Vagina (tissue), 2 donors: ENCODE measurements at regions not wholly inside any gene's neighbourhood (a gene's known extent, or its start where the extent isn't known, plus 50 kb on each side); places are given as distances from the start of the nearest gene placed in this dataset.

Source experiments
- POLR2A ChIP-seq, 2 donors: fragments of 450-650 bp; IDR thresholded peaks; one replicate each; pipeline ENCODE4 v1.6.1; 2017; ENCODE audit warnings: antibody characterized with exemption in 2 of 2, mild to moderate bottlenecking in 2 of 2, moderate library complexity in 2 of 2
- POLR2AphosphoS5 ChIP-seq, 2 donors: sonication (generic); formaldehyde crosslinking; IDR thresholded peaks; one replicate each; pipeline ENCODE4 v1.9.0; 2017; ENCODE audit warnings: antibody characterized with exemption in 2 of 2, mild to moderate bottlenecking in 2 of 2, low read depth in 1 of 2; ENCODE audit not compliant: insufficient read depth in 1 of 2
- TF ChIP-seq, protein P1 (sequence below), 3 experiments: fragments of 450-650 bp in 2 of 3; fragments of 200-600 bp in 1 of 3; sonication (generic) in 1 of 3; IDR thresholded peaks; one replicate each; pipeline ENCODE4 v1.5.1; 2017 to 2019; ENCODE audit warnings: antibody characterized with exemption in 3 of 3, mild to moderate bottlenecking in 2 of 3, moderate library complexity in 2 of 3

DNA sequence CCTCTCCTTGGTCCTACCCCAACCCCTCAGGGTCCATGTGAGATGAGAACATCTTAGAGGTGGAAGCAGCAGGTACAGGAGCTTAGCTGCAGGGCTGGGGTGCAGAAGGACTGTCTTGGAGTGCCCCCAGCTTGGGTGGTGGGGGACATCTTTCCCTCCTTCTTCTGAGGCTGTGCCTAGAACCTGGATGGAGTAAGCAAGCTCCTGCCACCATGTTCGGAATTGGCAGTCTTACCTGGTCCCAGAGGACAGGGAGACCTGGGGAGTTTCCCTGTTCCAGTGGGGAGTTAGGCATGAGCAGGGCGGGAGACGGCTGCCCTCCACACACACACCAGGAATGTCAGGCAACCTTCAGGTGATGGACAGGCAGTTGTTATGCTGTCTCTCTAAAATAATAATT lies 131.0 kb upstream of the COPS8 start:
- TF ChIP-seq, protein P1, sequence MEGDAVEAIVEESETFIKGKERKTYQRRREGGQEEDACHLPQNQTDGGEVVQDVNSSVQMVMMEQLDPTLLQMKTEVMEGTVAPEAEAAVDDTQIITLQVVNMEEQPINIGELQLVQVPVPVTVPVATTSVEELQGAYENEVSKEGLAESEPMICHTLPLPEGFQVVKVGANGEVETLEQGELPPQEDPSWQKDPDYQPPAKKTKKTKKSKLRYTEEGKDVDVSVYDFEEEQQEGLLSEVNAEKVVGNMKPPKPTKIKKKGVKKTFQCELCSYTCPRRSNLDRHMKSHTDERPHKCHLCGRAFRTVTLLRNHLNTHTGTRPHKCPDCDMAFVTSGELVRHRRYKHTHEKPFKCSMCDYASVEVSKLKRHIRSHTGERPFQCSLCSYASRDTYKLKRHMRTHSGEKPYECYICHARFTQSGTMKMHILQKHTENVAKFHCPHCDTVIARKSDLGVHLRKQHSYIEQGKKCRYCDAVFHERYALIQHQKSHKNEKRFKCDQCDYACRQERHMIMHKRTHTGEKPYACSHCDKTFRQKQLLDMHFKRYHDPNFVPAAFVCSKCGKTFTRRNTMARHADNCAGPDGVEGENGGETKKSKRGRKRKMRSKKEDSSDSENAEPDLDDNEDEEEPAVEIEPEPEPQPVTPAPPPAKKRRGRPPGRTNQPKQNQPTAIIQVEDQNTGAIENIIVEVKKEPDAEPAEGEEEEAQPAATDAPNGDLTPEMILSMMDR (IDR thresholded peaks at IDR 0.05), result no peak
- no peak for TF ChIP-seq POLR2AphosphoS5 (IDR thresholded peaks at IDR 0.05; ENCODE audit: insufficient read depth in 1 of 2, low read depth in 1 of 2)
- TF ChIP-seq POLR2A (IDR thresholded peaks at IDR 0.05), result no peak
